ENCODE measurements at regions not wholly inside any gene's neighbourhood (a gene's known extent, or its start where the extent isn't known, plus 50 kb on each side); places are given as distances from the start of the nearest gene placed in this dataset.

DNA sequence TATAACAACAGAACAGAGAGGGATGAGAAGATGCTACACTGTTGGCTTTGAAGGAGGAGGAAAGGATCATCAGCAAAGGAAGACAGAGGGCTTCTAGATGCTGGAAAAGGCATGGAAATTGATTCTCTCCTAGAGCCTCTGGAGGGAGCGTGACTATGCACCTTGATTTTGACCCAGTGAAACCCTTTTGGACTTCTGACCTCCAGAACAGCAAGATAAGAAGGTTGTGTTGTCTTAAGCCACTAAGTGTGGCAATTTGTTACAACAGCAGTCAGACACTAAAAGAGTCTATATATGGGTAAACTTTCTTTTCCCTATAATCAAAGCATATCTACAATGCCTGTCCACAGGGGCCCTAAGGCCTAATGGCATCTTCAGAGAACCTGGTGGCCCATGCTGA is 56.1 kb upstream of the MVB12B start:
- TF ChIP-seq CTCF (IDR thresholded peaks at IDR 0.05 in 4 of 5, conservative IDR thresholded peaks at IDR 0.05 in 1 of 5): no peak
- TF ChIP-seq POLR2A (IDR thresholded peaks at IDR 0.05): no peak

Measured in gastrocnemius medialis (tissue), 4 donors.